Right lobe of liver (tissue), 6 donors: ENCODE measurements at regions not wholly inside any gene's neighbourhood (a gene's known extent, or its start where the extent isn't known, plus 50 kb on each side); places are given as distances from the start of the nearest gene placed in this dataset.

Experiments used
- ATAC-seq, 4 donors: fragments of 200-7000 bp; cut with Tn5 transposase; one replicate each; pipeline ENCODE4 v1.9.1; 2020; ENCODE audit warnings: mild to moderate bottlenecking in 4 of 4, moderate library complexity in 4 of 4
- DNase-seq, 3 donors: peaks; one replicate each; pipeline ENCODE4 v3.0.0-alpha.2; 2020
- H3K27ac ChIP-seq, 3 donors: fragments of 200-600 bp; one replicate each; pipeline ENCODE4 v1.8.0; 2022
- H3K27me3 ChIP-seq, 2 donors: fragments of 200-600 bp; one replicate each; pipeline ENCODE4 v1.8.0; 2022
- H3K36me3 ChIP-seq, 4 donors: fragments of 200-600 bp; sonication (generic) in 1 of 4; one replicate each; pipeline versions ENCODE4 v1.5.1 to v1.8.0; 2017 to 2022; ENCODE audit warnings: control low read depth in 1 of 4
- H3K4me1 ChIP-seq, 4 donors: fragments of 200-600 bp; sonication (generic) in 1 of 4; one replicate each; pipeline versions ENCODE4 v1.5.1 to v1.8.0; 2017 to 2022; ENCODE audit warnings: control low read depth in 1 of 4
- H3K4me3 ChIP-seq, 3 donors: fragments of 200-600 bp; one replicate each; pipeline ENCODE4 v1.8.0; 2022
- H3K9me3 ChIP-seq, 4 donors: fragments of 200-600 bp; sonication (generic) in 1 of 4; one replicate each; pipeline versions ENCODE4 v1.5.1 to v1.8.0; 2017 to 2022; ENCODE audit warnings: control low read depth in 1 of 4
- POLR2A ChIP-seq: fragments of 450-650 bp; IDR thresholded peaks from one replicate; pipeline ENCODE4 v1.6.1; 2017; ENCODE audit warnings: antibody characterized with exemption, mild to moderate bottlenecking
- WGBS: methylation state at CpG from one replicate; pipeline ENCODE4 v1.1.6; 2018; ENCODE audit warnings: low coverage, low lambda C conversion rate; ENCODE audit not compliant: insufficient coverage; ENCODE audit errors: missing lambda C conversion rate; 5-methylcytosine and 5-hydroxymethylcytosine counted together
- intact Hi-C, 2 donors: fragments of 100-400 bp; cut with DNase I; formaldehyde crosslinking; loops; one replicate each; pipeline versions ENCODE4 v1.11.2 to v1.14.1; 2022
- TF ChIP-seq, protein P1 (sequence below), 4 donors: fragments of 200-600 bp in 3 of 4; fragments of 450-650 bp in 1 of 4; IDR thresholded peaks; one replicate each; pipeline versions ENCODE4 v1.5.1 to v1.8.0; 2016 to 2022; ENCODE audit warnings: antibody characterized with exemption in 4 of 4, mild to moderate bottlenecking in 2 of 4
- donor health status: DM: no; HTN: yes; CAD: no.
- donor health status: DM: no; HTN: no; CAD: no.
- donor health status: DM: no; HTN: no; CAD: no.
- donor health status: DM: no; HTN: yes; CAD: no.
- donor health status: DM: no; HTN: yes; CAD: no.

DNA sequence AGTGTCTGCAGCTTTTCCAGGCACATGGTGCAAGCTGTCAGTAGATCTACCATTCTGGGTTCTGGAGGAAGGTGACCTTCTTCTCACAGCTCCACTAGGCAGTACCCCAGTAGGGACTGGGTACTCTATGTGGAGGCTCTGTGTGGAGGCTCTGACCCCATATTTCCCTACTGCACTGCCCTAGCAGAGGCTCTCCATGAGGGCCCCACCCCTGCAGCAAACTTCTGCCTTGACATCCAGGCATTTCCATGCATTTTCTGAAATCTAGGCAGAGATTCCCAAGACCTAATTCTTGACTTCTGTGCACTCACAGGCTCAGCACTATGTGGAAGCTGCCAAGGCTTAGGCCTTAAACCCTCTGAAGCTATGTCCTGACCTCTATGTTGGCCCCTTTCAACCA, 1060.0 kb downstream of the NAALADL2 start:
- peaks cover 0 to 4% (median 0%) of the 10 kb centered on the region in 4 donors for H3K4me1 ChIP-seq
- TF ChIP-seq, protein P1, sequence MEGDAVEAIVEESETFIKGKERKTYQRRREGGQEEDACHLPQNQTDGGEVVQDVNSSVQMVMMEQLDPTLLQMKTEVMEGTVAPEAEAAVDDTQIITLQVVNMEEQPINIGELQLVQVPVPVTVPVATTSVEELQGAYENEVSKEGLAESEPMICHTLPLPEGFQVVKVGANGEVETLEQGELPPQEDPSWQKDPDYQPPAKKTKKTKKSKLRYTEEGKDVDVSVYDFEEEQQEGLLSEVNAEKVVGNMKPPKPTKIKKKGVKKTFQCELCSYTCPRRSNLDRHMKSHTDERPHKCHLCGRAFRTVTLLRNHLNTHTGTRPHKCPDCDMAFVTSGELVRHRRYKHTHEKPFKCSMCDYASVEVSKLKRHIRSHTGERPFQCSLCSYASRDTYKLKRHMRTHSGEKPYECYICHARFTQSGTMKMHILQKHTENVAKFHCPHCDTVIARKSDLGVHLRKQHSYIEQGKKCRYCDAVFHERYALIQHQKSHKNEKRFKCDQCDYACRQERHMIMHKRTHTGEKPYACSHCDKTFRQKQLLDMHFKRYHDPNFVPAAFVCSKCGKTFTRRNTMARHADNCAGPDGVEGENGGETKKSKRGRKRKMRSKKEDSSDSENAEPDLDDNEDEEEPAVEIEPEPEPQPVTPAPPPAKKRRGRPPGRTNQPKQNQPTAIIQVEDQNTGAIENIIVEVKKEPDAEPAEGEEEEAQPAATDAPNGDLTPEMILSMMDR (IDR thresholded peaks at IDR 0.05), result no peak
- TF ChIP-seq POLR2A, result no peak
- H3K36me3 ChIP-seq, result no peaks in the 10 kb centered on the region
- H3K9me3 ChIP-seq, result peaks cover 0 to 2% (median 0%) of the 10 kb centered on the region in 4 donors
- H3K27ac ChIP-seq, result no peak overlapping the region
- no peak for DNase-seq
- intact Hi-C loops, result no loop called here
- no peak for ATAC-seq
- H3K4me3 ChIP-seq, result no peak overlapping the region
- no peaks in the 10 kb centered on the region for H3K27me3 ChIP-seq

DNA sequence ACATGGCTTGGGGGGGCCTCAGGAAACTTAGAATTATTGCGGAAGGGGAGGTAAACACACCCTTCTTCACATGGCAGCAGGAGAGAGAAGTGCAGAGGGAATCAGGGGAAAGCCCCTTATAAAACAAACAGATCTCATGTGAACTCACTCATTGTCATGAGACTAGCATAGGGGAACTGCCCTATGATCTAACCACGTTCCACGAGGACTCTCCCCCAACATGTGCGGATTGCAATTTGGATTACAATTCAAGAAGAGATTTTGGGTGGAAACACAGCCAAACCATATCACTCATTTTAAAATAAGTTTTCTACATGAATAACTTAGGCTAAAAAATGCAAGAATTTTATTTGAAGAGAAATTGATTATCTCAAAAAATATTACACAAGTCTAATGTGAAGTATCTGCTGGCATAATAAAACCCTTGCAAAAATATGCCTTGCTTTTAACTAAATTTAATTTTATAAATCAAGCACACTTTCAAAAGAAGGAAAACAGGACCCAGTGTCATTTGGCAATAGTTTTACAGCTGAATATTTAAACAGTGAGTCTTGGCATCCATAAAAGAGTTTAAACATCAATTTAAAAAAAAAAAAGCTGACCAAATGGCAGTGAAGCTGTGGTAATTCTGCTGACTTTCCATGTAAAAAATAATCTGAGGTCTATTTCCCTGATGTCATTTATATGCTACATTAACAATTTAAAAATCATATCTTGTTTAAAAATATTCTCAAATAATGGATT, 1057.2 kb downstream of the NAALADL2 start:
- Histone ChIP-seq H3K36me3 (no peaks in the 10 kb centered on the region), H3K4me1 (peaks cover 0 to 4% (median 0%) of the 10 kb centered on the region in 4 donors), H3K9me3 (peaks cover 0 to 2% (median 0%) of the 10 kb centered on the region in 4 donors), H3K27me3 (no peaks in the 10 kb centered on the region), H3K4me3 (no peak overlapping the region), H3K27ac (peak overlapping the region in 1 of 3 donors; percentile 58)
- intact Hi-C loops, result no loop called here
- WGBS, result 39% methylated on average over 4 of the region's 4 CpGs
- TF ChIP-seq, protein P1 (IDR thresholded peaks at IDR 0.05), result no peak
- no peak for TF ChIP-seq POLR2A
- ATAC-seq, result peak; percentile 73 to 96 (median 92)
- no peak for DNase-seq

DNA sequence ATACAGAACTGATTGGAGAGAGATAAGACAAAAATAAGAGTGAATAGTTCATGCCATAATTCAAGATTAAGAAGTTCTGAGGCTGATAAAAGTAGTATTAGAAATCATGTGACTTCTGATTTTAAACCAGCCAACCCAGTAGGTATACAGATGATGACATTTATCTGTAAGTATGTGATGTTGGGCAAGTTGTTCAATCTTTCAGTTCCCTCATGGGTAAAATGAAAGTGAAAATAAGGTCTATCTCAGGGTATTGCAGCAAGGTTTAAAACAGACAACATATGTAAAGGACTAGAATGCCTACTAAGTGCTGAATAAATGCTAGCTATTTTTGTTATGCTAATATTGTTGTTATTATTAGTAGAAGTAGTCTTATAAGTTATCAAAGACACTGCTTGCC, 1055.7 kb downstream of the NAALADL2 start:
- Histone ChIP-seq H3K36me3 (no peaks in the 10 kb centered on the region), H3K4me3 (no peak overlapping the region), H3K4me1 (peaks cover 0 to 4% (median 0%) of the 10 kb centered on the region in 4 donors), H3K27ac (no peak overlapping the region), H3K9me3 (peaks cover 0 to 2% (median 0%) of the 10 kb centered on the region in 4 donors), H3K27me3 (no peaks in the 10 kb centered on the region)
- ATAC-seq (peak in 1 of 4 donors; percentile 78), DNase-seq (no peak)
- intact Hi-C loops, result no loop called here
- no peak for TF ChIP-seq POLR2A
- TF ChIP-seq, protein P1 (IDR thresholded peaks at IDR 0.05), result no peak

DNA sequence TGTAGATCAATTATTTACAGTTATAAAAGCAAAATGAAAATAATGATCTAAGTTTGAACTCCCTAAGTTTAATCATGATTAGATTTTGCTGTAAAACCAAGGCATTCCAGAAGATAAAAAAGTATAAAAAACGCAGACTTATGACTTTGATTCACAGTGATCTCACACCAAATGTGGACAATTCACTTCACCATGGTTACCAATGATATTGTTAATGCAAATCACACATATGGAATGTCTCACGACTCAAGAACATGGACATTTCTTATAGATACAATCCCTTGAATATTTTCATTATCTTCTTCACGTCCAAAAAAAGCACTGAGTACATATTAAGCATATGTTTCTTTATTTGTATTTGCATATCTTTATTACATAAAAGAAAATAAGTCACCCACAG, 1054.2 kb downstream of the NAALADL2 start:
- no peaks in the 10 kb centered on the region for H3K9me3 ChIP-seq
- H3K27me3 ChIP-seq, result no peaks in the 10 kb centered on the region
- no peak for DNase-seq
- TF ChIP-seq, protein P1 (IDR thresholded peaks at IDR 0.05), result no peak
- TF ChIP-seq POLR2A, result no peak
- intact Hi-C loops, result no loop called here
- no peak overlapping the region for H3K27ac ChIP-seq
- peaks cover 0 to 4% (median 0%) of the 10 kb centered on the region in 4 donors for H3K4me1 ChIP-seq
- H3K36me3 ChIP-seq, result no peaks in the 10 kb centered on the region
- 75% methylated on average over 3 of the region's 3 CpGs for WGBS
- H3K4me3 ChIP-seq, result no peak overlapping the region
- no peak for ATAC-seq
